GM19467 (cell line): ENCODE measurements at regions not wholly inside any gene's neighbourhood (a gene's known extent, or its start where the extent isn't known, plus 50 kb on each side); places are given as distances from the start of the nearest gene placed in this dataset.
A peak's percentile ranks its signal among the peaks of the same experiment; 100 is the strongest.

ENCODE experiments used
- ATAC-seq: cut with Tn5 transposase; IDR thresholded peaks from one replicate; pipeline ENCODE4 v1.9.1; 2021; ENCODE audit warnings: mild to moderate bottlenecking, moderate library complexity; ENCODE audit not compliant: unreplicated experiment

DNA sequence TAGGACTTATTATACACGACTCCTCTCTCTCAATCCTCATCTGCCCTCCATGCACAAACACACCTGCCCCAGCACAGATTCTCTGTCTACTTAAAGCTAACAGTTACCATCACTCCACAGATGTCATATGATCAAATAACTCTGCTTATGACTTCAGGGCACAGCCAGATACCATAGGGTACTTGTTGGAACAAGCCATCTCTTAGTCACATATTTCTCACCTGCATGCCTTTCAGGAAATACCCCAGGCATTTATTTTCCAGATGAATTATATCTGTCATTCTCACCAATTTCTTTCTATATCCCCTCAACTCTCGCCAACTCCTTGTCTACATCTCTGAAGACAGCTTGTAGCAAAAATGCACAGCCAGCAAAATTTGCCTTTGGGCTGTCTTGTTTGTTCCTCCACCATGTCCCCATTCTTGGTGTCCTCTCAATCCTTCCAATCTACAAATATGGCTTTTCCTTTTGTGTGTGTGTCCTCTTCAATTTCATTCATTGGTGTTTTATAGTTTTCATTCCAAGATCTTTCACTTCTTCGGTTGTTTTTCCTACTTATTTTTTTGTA lies 353.9 kb upstream of the CAMK1G start:
- ATAC-seq: no peak

DNA sequence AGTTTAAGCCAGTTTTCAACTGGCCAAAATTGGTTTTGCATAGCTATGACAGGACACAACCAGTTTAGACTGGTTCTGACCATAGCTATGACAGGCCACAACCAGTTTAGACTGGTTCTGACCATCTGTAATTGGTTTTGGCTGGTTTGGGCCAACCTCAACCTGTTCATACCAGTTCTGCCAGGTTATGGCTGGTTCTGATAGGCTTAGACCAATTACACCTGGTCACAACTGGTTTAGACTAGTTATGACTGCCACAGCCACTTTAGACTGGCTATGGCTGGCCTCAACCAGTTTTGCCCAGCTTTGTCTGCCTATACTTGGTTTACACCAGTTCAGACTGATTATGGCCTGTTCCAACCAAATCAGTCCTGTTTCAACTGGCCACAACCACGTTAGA lies 353.2 kb upstream of the CAMK1G start:
- no peak for ATAC-seq

DNA sequence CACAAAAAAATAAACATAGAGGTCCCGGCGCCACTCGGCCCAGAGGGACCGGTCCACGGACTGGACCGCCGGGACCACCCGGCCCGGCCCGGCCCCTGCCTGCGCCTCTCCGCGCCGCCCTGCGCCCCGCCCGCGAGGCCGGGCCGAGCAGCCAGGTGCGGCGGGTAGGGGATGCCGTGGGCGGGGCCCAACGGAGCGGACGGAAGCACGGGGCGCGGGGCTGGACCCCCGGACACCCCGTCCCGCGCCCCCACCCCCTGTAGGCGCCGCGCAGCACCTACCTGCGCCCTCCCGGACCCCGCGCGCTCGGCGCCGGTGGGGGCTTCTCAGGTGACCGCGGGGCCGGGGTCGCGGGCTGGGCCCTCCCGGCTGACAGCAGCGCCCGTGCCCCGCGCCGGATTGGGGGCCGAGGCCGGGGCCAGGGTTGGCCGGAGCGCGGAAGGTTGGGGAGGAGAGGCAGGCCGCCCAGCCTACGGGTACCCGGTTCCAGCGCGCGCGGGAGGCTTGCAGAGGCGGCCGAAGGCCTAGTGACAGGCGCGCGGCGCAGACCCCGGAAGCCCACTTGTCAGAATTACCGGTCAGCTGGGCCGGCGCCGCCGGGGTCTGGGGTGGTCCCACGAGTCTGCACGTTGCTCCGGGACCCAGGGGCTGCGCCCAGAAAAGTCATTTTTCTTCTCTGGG lies 351.9 kb upstream of the CAMK1G start:
- no peak for ATAC-seq

GRCh38 chr1:209232197-209232596 lies 351.3 kb upstream of the CAMK1G start:
- no peak for ATAC-seq

DNA sequence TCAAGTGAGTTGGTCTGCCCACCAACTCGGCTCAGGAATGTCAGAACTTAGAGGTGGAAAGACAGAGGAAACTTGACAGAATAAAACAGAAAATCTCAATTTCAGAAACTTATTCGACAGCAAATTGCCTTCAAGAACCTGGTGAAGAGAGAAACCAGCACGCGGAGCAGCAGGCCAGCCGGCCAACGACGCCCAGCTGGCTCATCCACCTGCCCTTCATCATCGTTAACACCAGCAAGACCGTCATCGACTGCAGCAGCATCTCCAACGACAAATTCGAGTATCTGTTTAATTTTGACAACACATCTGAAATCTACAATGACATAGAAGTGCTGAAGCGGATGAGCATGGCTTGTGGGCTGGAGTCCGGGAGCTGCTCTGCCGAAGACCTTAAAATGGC lies 350.8 kb upstream of the CAMK1G start:
- no peak for ATAC-seq

DNA sequence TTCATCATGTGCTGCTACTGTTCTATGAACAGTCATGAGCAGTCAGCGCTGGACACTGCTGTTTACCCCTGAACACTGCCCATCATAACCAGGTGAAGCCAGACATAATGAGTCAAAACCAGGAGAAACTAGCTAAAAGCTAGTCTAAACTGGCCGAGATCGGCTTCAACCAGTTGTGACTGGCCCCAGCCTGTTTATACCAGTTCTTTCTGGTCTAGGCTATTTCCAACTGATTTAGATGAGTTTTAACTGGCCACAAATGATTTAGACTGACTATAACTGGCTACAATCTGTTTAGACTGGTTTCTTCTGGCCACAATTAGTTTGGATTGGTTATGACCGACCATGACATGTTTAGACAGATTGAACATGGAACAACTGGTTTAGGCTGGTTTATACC lies 348.3 kb upstream of the CAMK1G start:
- no peak for ATAC-seq

- no peak for ATAC-seq
Measured at GRCh38 chr1:209238356-209238755, 345.2 kb upstream of the CAMK1G start.

GRCh38 chr1:209240351-209240750 lies 343.2 kb upstream of the CAMK1G start:
- ATAC-seq: no peak

GRCh38 chr1:209241487-209241886 lies 342.0 kb upstream of the CAMK1G start:
- ATAC-seq: no peak

GRCh38 chr1:209248649-209249279 lies 334.8 kb upstream of the CAMK1G start:
- peak; percentile 83 for ATAC-seq

DNA sequence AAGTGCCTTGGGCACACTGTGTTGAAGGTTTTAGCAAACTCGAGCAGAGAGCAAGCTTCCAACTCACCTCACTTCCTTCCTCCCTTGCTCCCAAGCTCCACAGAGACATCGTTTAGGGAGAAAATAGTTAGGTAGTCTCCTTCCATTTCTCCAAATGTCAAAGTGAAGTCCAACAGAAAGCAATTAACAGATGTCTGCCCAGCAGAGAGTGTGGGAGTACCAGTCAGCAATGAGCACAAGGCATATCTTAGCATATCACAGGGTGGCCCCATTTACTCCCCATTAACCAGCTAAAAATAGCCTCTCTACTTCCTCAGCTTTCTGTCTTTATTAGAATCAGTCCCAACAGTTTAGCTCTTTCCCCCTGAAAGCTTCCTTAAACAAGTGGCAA lies 334.2 kb upstream of the CAMK1G start:
- ATAC-seq: no peak

- ATAC-seq: no peak
Measured at GRCh38 chr1:209249785-209250440, 333.6 kb upstream of the CAMK1G start.

DNA sequence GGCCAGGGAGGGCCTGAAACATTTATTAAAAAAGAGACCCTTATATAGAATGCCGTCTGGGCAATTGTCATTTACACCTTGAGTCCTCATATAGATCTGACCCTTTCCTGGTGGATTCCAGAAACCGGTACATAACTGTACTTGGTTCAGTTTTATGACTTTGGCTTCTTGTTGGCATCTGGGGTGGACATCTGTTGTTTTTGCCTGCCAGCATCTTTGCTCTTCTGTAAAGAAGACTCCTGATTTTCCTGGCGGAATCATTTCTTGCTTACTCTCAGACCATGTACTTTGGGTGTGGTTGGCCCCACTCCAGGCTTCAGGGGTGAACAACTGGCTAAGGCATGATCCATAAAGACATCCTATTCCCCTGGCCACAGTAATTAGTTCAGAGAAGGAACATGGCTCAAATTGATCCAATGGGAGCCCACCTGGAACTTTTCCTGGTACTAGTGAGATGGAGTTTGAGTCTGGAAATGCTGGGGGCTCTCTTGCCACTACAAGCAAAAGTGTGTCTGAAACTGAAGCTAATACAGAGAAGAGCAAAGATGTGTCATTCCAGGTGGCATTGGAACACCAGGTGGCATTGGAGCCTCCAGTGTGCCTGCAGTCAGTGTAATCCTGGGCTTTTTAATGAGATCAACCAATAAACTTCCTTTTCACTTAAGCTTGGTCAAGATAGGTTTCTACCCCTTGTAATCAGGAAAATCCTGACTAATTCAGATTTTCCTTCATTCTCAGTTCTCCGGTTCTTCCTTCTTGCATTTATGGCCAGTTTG lies 332.5 kb upstream of the CAMK1G start:
- no peak for ATAC-seq

GRCh38 chr1:209256766-209257350 lies 326.7 kb upstream of the CAMK1G start:
- no peak for ATAC-seq

- ATAC-seq: no peak
Measured at GRCh38 chr1:209257454-209257853, 326.1 kb upstream of the CAMK1G start.

DNA sequence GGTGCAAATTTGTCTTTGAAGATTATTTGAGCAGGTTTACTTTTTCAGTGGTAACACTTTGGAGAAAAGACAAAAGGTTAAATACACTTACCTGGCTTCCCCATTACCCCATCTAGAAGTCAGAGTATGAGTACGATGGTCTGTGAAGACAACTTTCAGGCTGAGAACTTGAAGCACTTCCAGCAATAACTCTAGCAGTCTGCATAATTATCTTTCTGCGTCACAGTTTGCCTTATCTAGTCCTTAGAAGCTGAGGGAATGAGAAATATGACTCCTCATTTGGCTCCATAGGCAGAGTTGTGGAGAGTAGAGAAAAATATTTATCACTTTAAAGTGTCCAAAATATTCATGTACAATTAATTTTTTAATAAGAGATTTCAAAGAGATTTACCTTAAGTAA lies 323.4 kb upstream of the CAMK1G start:
- no peak for ATAC-seq

GRCh38 chr1:209262631-209263030 lies 320.9 kb upstream of the CAMK1G start:
- no peak for ATAC-seq

DNA sequence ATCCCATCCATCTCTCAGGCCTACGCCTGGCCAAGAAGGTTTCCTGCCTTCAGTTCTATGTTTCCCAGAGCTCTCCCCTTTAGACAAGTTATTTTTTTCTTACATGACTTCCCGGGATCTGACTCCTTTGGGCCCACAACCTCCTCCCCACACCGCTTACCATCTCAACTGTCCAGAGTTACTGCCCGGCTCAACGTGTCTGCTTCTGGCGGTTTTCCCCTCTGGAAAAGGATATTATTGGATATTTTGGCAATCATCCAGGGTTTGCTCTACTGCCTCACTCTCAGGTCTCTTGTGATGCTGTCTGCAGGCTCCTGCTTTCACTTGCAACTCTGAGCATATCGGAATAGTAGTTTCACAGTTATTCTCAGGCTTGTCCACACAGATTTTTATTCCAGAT lies 318.2 kb upstream of the CAMK1G start:
- ATAC-seq: no peak

- no peak for ATAC-seq
Measured at GRCh38 chr1:209266590-209267205, 316.8 kb upstream of the CAMK1G start.

- ATAC-seq: no peak
Measured at GRCh38 chr1:209267968-209268367, 315.5 kb upstream of the CAMK1G start.
